ENCODE measurements at regions not wholly inside any gene's neighbourhood (a gene's known extent, or its start where the extent isn't known, plus 50 kb on each side); places are given as distances from the start of the nearest gene placed in this dataset.

GRCh38 chr2:15836689-15837610 lies 103.4 kb upstream of the MYCN start:
- Histone ChIP-seq H3K27me3 (ENCODE audit: insufficient read depth, low read length) (no peaks in the 10 kb centered on the region), H3K79me2 (ENCODE audit: insufficient read depth, low read length) (no peaks in the 10 kb centered on the region), H3K4me2 (ENCODE audit: insufficient read depth, low read length) (no peak overlapping the region), H4K20me1 (ENCODE audit: insufficient read depth, low read length) (no peaks in the 10 kb centered on the region), H3K4me3 (ENCODE audit: insufficient read depth, low read length) (no peak overlapping the region), H2AFZ (ENCODE audit: low read length) (no peak overlapping the region), H3K9me3 (ENCODE audit: low read depth, low read length) (no peaks in the 10 kb centered on the region), H3K27ac (ENCODE audit: low read depth, low read length) (no peak overlapping the region), H3K4me1 (ENCODE audit: insufficient read depth, low read length) (no peaks in the 10 kb centered on the region), H3K36me3 (ENCODE audit: insufficient read depth, low read length) (no peaks in the 10 kb centered on the region)
- no peak for TF ChIP-seq CTCF (IDR thresholded peaks at IDR 0.05; ENCODE audit: extremely low read depth, low read depth, low read length)
- no peak for DNase-seq (ENCODE audit: insufficient read length, low spot score, missing footprints)

- no peak overlapping the region for H2AFZ ChIP-seq (ENCODE audit: low read length)
- H3K4me3 ChIP-seq (ENCODE audit: insufficient read depth, low read length) = no peak overlapping the region
- H3K36me3 ChIP-seq (ENCODE audit: insufficient read depth, low read length) = no peaks in the 10 kb centered on the region
- no peaks in the 10 kb centered on the region for H3K4me1 ChIP-seq (ENCODE audit: insufficient read depth, low read length)
- no peak overlapping the region for H3K27ac ChIP-seq (ENCODE audit: low read depth, low read length)
- no peaks in the 10 kb centered on the region for H4K20me1 ChIP-seq (ENCODE audit: insufficient read depth, low read length)
- H3K79me2 ChIP-seq (ENCODE audit: insufficient read depth, low read length) = no peaks in the 10 kb centered on the region
- no peak for TF ChIP-seq CTCF (IDR thresholded peaks at IDR 0.05; ENCODE audit: extremely low read depth, low read depth, low read length)
- DNase-seq (ENCODE audit: insufficient read length, low spot score, missing footprints) = no peak
- H3K9me3 ChIP-seq (ENCODE audit: low read depth, low read length) = no peaks in the 10 kb centered on the region
- H3K27me3 ChIP-seq (ENCODE audit: insufficient read depth, low read length) = no peaks in the 10 kb centered on the region
- H3K4me2 ChIP-seq (ENCODE audit: insufficient read depth, low read length) = no peak overlapping the region
Measured at GRCh38 chr2:15838481-15839090, 101.8 kb upstream of the MYCN start.

- no peaks in the 10 kb centered on the region for H3K27me3 ChIP-seq (ENCODE audit: insufficient read depth, low read length)
- H3K9me3 ChIP-seq (ENCODE audit: low read depth, low read length) = no peaks in the 10 kb centered on the region
- no peak overlapping the region for H3K4me3 ChIP-seq (ENCODE audit: insufficient read depth, low read length)
- no peak overlapping the region for H3K4me2 ChIP-seq (ENCODE audit: insufficient read depth, low read length)
- H3K4me1 ChIP-seq (ENCODE audit: insufficient read depth, low read length) = no peaks in the 10 kb centered on the region
- H3K79me2 ChIP-seq (ENCODE audit: insufficient read depth, low read length) = no peaks in the 10 kb centered on the region
- H2AFZ ChIP-seq (ENCODE audit: low read length) = no peak overlapping the region
- no peak for TF ChIP-seq CTCF (IDR thresholded peaks at IDR 0.05; ENCODE audit: extremely low read depth, low read depth, low read length)
- no peaks in the 10 kb centered on the region for H3K36me3 ChIP-seq (ENCODE audit: insufficient read depth, low read length)
- no peak for DNase-seq (ENCODE audit: insufficient read length, low spot score, missing footprints)
- H4K20me1 ChIP-seq (ENCODE audit: insufficient read depth, low read length) = no peaks in the 10 kb centered on the region
- H3K27ac ChIP-seq (ENCODE audit: low read depth, low read length) = no peak overlapping the region
Measured at GRCh38 chr2:15839426-15840124, 100.8 kb upstream of the MYCN start.

- no peaks in the 10 kb centered on the region for H3K4me1 ChIP-seq (ENCODE audit: insufficient read depth, low read length)
- H3K27me3 ChIP-seq (ENCODE audit: insufficient read depth, low read length) = no peaks in the 10 kb centered on the region
- no peaks in the 10 kb centered on the region for H3K9me3 ChIP-seq (ENCODE audit: low read depth, low read length)
- no peak overlapping the region for H2AFZ ChIP-seq (ENCODE audit: low read length)
- no peaks in the 10 kb centered on the region for H3K79me2 ChIP-seq (ENCODE audit: insufficient read depth, low read length)
- no peak overlapping the region for H3K27ac ChIP-seq (ENCODE audit: low read depth, low read length)
- DNase-seq (ENCODE audit: insufficient read length, low spot score, missing footprints) = no peak
- no peaks in the 10 kb centered on the region for H3K36me3 ChIP-seq (ENCODE audit: insufficient read depth, low read length)
- H3K4me3 ChIP-seq (ENCODE audit: insufficient read depth, low read length) = no peak overlapping the region
- TF ChIP-seq CTCF (IDR thresholded peaks at IDR 0.05; ENCODE audit: extremely low read depth, low read depth, low read length) = no peak
- no peaks in the 10 kb centered on the region for H4K20me1 ChIP-seq (ENCODE audit: insufficient read depth, low read length)
- H3K4me2 ChIP-seq (ENCODE audit: insufficient read depth, low read length) = no peak overlapping the region
Measured at GRCh38 chr2:15840148-15840547, 100.2 kb upstream of the MYCN start.

All from osteoblast (primary cell).